ENCODE measurements at regions not wholly inside any gene's neighbourhood (a gene's known extent, or its start where the extent isn't known, plus 50 kb on each side); places are given as distances from the start of the nearest gene placed in this dataset.

DNA sequence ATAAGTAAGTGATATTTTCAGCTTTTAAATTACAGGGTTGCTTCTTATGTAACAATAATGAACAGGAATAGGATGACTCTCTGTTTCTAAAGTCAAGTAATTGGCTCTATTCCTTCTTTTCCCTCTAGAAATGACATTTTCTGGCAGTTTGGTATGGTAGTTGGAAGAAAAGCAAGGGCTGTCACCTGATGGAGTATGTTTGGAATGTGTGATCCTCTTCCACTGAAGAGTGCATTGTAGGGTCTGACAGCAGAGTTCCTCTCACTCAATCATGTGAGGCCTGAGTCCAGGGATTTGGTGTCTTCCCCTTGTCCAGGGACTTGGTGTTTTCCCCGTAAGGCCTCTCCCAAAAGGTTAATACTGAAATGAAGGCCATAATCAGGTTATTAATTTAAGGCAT is 233.8 kb upstream of the FBXL7 start:
- TF ChIP-seq POLR2A (IDR thresholded peaks at IDR 0.05): no peak
- TF ChIP-seq, protein P1, sequence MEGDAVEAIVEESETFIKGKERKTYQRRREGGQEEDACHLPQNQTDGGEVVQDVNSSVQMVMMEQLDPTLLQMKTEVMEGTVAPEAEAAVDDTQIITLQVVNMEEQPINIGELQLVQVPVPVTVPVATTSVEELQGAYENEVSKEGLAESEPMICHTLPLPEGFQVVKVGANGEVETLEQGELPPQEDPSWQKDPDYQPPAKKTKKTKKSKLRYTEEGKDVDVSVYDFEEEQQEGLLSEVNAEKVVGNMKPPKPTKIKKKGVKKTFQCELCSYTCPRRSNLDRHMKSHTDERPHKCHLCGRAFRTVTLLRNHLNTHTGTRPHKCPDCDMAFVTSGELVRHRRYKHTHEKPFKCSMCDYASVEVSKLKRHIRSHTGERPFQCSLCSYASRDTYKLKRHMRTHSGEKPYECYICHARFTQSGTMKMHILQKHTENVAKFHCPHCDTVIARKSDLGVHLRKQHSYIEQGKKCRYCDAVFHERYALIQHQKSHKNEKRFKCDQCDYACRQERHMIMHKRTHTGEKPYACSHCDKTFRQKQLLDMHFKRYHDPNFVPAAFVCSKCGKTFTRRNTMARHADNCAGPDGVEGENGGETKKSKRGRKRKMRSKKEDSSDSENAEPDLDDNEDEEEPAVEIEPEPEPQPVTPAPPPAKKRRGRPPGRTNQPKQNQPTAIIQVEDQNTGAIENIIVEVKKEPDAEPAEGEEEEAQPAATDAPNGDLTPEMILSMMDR (IDR thresholded peaks at IDR 0.05): no peak

Data from testis (tissue), 2 donors.